ENCODE measurements at regions not wholly inside any gene's neighbourhood (a gene's known extent, or its start where the extent isn't known, plus 50 kb on each side); places are given as distances from the start of the nearest gene placed in this dataset.

GRCh38 chr2:144012304-144012703 is 507.6 kb downstream of the ZEB2 start:
- TF ChIP-seq CTCF (conservative IDR thresholded peaks at IDR 0.05), result no peak
- Mint-ChIP-seq H3K4me3 (no peak overlapping the region), H3K27ac (ENCODE audit: unreplicated experiment) (no peak overlapping the region), H3K4me1 (peaks cover 8% of the 10 kb centered on the region), H3K9me3 (no peaks in the 10 kb centered on the region), H3K36me3 (ENCODE audit: low read depth) (peaks cover 3% of the 10 kb centered on the region), H3K27me3 (ENCODE audit: low read depth) (no peaks in the 10 kb centered on the region)
- no peak for DNase-seq (ENCODE audit: low read depth, low spot score)

GRCh38 chr2:144011553-144011952 is 508.4 kb downstream of the ZEB2 start:
- Mint-ChIP-seq H3K4me3 (no peak overlapping the region), H3K27ac (ENCODE audit: unreplicated experiment) (no peak overlapping the region), H3K4me1 (peaks cover 8% of the 10 kb centered on the region), H3K27me3 (ENCODE audit: low read depth) (no peaks in the 10 kb centered on the region), H3K9me3 (no peaks in the 10 kb centered on the region), H3K36me3 (ENCODE audit: low read depth) (peaks cover 1% of the 10 kb centered on the region)
- no peak for DNase-seq (ENCODE audit: low read depth, low spot score)
- no peak for TF ChIP-seq CTCF (conservative IDR thresholded peaks at IDR 0.05)

DNA sequence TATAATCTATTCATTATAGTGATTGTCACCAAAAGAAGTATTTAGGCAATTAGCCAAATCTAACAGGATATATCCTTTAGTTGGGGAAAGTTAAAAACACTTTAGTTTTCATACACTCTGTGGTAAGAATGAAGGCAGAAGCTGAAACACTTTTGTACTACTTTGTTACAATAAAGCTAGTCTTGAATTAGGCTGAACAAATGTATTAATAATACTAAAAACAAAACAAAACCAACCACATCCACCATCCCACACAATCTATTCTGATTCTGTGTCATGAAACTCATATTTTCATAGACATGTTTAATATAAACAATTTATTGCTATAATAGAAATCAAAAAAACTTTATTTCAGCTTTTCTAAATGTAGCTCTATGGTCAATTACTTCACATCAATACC is 508.8 kb downstream of the ZEB2 start:
- TF ChIP-seq CTCF (conservative IDR thresholded peaks at IDR 0.05), result no peak
- Mint-ChIP-seq H3K27me3 (ENCODE audit: low read depth) (no peaks in the 10 kb centered on the region), H3K4me1 (peaks cover 8% of the 10 kb centered on the region), H3K36me3 (ENCODE audit: low read depth) (no peaks in the 10 kb centered on the region), H3K4me3 (no peak overlapping the region), H3K27ac (ENCODE audit: unreplicated experiment) (no peak overlapping the region), H3K9me3 (no peaks in the 10 kb centered on the region)
- no peak for DNase-seq (ENCODE audit: low read depth, low spot score)

GRCh38 chr2:144010096-144010836 is 509.7 kb downstream of the ZEB2 start:
- no peak overlapping the region for H3K4me3 Mint-ChIP-seq
- peaks cover 9% of the 10 kb centered on the region for H3K4me1 Mint-ChIP-seq
- H3K9me3 Mint-ChIP-seq, result no peaks in the 10 kb centered on the region
- no peaks in the 10 kb centered on the region for H3K36me3 Mint-ChIP-seq (ENCODE audit: low read depth)
- no peak overlapping the region for H3K27ac Mint-ChIP-seq (ENCODE audit: unreplicated experiment)
- no peak for TF ChIP-seq CTCF (conservative IDR thresholded peaks at IDR 0.05)
- DNase-seq (ENCODE audit: low read depth, low spot score), result no peak
- H3K27me3 Mint-ChIP-seq (ENCODE audit: low read depth), result no peaks in the 10 kb centered on the region

DNA sequence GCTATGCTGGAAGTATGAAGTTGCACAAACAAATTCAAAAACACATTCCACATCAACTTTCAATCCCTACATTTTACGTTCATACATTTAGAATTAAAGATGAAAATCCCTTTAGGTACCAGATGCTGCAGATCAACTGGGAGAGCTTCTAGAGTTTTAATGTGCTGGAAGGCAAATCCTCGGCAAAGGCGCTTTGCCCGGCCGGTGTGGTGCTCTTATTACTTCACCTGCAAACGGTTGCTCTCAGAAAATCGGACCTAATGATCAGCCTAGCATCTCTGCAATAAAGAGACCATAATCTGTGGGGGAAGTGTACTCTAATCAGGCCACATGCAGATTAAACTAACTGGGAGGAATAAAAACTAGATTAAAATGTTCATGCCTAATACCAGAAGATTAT is 513.8 kb downstream of the ZEB2 start:
- no peaks in the 10 kb centered on the region for H3K27me3 Mint-ChIP-seq (ENCODE audit: low read depth)
- no peaks in the 10 kb centered on the region for H3K36me3 Mint-ChIP-seq (ENCODE audit: low read depth)
- no peak for DNase-seq (ENCODE audit: low read depth, low spot score)
- no peak overlapping the region for H3K27ac Mint-ChIP-seq (ENCODE audit: unreplicated experiment)
- no peaks in the 10 kb centered on the region for H3K9me3 Mint-ChIP-seq
- no peak for TF ChIP-seq CTCF (conservative IDR thresholded peaks at IDR 0.05)
- H3K4me3 Mint-ChIP-seq, result no peak overlapping the region
- H3K4me1 Mint-ChIP-seq, result peaks cover 22% of the 10 kb centered on the region

Measured in neural crest cell (in vitro differentiated cells).